Urinary bladder (tissue), 3 donors: ENCODE measurements at regions not wholly inside any gene's neighbourhood (a gene's known extent, or its start where the extent isn't known, plus 50 kb on each side); places are given as distances from the start of the nearest gene placed in this dataset.

Experiments used
- DNase-seq: peaks from one replicate; pipeline ENCODE4 v3.0.0-alpha.2; 2015; ENCODE audit errors: extremely low spot score
- H3K27ac ChIP-seq: one replicate; pipeline ENCODE4 v1.5.1; 2013; ENCODE audit warnings: low read depth, mild to moderate bottlenecking, moderate library complexity
- H3K36me3 ChIP-seq: one replicate; pipeline ENCODE4 v1.6.1; 2013; ENCODE audit warnings: mild to moderate bottlenecking, moderate library complexity; ENCODE audit not compliant: insufficient read depth
- H3K4me1 ChIP-seq: one replicate; pipeline ENCODE4 v1.6.1; 2013; ENCODE audit warnings: mild to moderate bottlenecking, moderate library complexity; ENCODE audit not compliant: insufficient read depth
- H3K4me3 ChIP-seq: one replicate; pipeline ENCODE4 v1.5.1; 2013; ENCODE audit warnings: low read depth, low read length
- WGBS: extraction: QIAGEN DNeasy Blood & Tissue Kit; methylation state at CpG from one replicate; pipeline ENCODE4 v1.1.7; 2013; 5-methylcytosine and 5-hydroxymethylcytosine counted together
- donor health status: healthy with polysubstance abuse.
- donor health status: healthy.

DNA sequence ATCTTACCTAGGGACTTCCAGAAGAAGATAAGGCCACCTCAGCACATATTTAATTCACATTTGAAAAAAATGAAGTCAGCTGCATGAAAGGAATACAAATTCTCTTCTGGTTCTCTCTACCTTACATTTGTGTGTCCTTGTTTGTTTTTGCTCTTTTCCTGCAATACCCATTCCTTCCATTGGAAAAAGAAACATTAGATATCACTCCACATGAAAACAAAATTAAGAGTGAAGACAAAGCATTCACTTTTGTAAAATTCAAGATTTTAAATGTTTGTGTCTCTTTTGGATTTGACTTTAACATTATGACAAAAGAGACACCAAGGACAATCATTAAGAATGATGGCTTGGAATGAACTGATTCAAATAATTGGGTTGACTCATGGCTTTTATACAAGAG, 1351.8 kb downstream of the FSTL5 start:
- no peak for DNase-seq

GRCh38 chr4:160814726-160815125, 1349.1 kb downstream of the FSTL5 start:
- DNase-seq: no peak
- no peaks in the 10 kb centered on the region for H3K36me3 ChIP-seq
- no peak overlapping the region for H3K27ac ChIP-seq
- H3K4me1 ChIP-seq: no peaks in the 10 kb centered on the region
- no peak overlapping the region for H3K4me3 ChIP-seq

More for the DNA sequence above, 1351.8 kb downstream of the FSTL5 start:
- H3K27ac ChIP-seq: no peak overlapping the region
- no peak overlapping the region for H3K4me3 ChIP-seq
- H3K36me3 ChIP-seq: no peaks in the 10 kb centered on the region
- H3K4me1 ChIP-seq: no peaks in the 10 kb centered on the region

DNA sequence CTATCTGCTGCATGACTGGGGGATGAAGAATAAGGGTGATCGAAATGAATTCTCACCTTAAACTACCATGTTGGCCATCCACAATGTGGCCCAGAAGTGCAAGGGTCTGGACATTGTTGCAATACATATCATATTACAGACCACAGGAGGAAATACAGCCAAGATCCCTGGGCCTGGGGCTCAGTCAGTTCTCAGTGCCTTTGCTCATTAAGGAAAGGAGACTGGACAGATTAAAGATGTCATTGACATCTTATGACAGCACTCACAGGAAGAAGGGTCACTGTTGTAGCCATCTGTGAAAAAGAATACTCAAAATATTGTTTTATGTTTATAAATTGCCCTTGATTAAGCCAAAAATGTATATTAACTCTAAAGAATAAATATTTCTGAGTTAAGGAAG, 1345.2 kb downstream of the FSTL5 start:
- no peaks in the 10 kb centered on the region for H3K36me3 ChIP-seq
- H3K27ac ChIP-seq: no peak overlapping the region
- no peaks in the 10 kb centered on the region for H3K4me1 ChIP-seq
- WGBS: 84% methylated on average over 1 of the region's 1 CpG
- DNase-seq: no peak
- H3K4me3 ChIP-seq: no peak overlapping the region

- no peaks in the 10 kb centered on the region for H3K4me1 ChIP-seq
- 63% methylated on average over 3 of the region's 3 CpGs for WGBS
- no peak overlapping the region for H3K4me3 ChIP-seq
- no peaks in the 10 kb centered on the region for H3K36me3 ChIP-seq
- H3K27ac ChIP-seq: no peak overlapping the region
- DNase-seq: no peak
Measured at GRCh38 chr4:160819791-160820190, 1344.0 kb downstream of the FSTL5 start.

GRCh38 chr4:160824481-160824880, 1339.3 kb downstream of the FSTL5 start:
- DNase-seq: no peak
- Histone ChIP-seq H3K27ac (no peak overlapping the region), H3K4me1 (no peaks in the 10 kb centered on the region), H3K36me3 (no peaks in the 10 kb centered on the region), H3K4me3 (no peak overlapping the region)
- WGBS: 70% methylated on average over 2 of the region's 2 CpGs

DNA sequence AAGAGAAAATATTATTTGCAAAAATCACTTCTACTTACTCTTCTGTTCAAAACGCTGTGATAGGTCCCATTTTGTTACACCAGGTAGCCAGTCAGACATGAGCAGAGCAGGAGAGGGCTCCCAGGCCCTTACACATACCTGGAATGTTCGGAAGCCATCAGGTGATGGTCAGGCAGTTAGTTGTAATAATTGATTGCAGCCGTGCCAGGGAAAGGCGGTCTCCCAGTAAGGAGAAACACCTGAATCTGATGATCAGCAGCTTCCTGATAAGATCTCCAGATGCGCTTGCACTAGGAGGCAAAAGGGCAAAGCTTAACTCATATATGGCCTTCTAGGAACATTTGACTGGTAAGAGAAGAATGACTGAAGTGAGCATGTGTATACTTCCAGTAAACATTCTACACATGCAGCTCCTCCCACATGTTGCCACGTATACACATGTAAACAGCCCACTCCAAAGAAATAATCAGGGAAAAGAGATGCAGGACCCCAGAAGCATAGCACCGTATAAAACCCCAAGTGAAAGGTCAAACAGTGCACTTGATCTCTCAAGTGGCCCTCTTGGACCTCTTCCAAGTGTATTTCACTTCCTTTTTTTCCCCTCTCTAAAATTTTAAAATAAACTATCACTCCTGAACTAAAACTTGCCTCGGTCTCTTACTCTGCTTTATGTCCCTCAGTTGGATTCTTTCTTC, 1338.0 kb downstream of the FSTL5 start:
- WGBS: 76% methylated on average over 8 of the region's 8 CpGs
- H3K36me3 ChIP-seq: no peaks in the 10 kb centered on the region
- DNase-seq: no peak
- no peak overlapping the region for H3K4me3 ChIP-seq
- H3K4me1 ChIP-seq: no peaks in the 10 kb centered on the region
- H3K27ac ChIP-seq: no peak overlapping the region

- Histone ChIP-seq H3K27ac (no peak overlapping the region), H3K4me3 (no peak overlapping the region), H3K36me3 (no peaks in the 10 kb centered on the region), H3K4me1 (no peaks in the 10 kb centered on the region)
- no peak for DNase-seq
- WGBS: 90% methylated on average over 10 of the region's 10 CpGs
Measured at GRCh38 chr4:160826339-160826679, 1337.5 kb downstream of the FSTL5 start.

DNA sequence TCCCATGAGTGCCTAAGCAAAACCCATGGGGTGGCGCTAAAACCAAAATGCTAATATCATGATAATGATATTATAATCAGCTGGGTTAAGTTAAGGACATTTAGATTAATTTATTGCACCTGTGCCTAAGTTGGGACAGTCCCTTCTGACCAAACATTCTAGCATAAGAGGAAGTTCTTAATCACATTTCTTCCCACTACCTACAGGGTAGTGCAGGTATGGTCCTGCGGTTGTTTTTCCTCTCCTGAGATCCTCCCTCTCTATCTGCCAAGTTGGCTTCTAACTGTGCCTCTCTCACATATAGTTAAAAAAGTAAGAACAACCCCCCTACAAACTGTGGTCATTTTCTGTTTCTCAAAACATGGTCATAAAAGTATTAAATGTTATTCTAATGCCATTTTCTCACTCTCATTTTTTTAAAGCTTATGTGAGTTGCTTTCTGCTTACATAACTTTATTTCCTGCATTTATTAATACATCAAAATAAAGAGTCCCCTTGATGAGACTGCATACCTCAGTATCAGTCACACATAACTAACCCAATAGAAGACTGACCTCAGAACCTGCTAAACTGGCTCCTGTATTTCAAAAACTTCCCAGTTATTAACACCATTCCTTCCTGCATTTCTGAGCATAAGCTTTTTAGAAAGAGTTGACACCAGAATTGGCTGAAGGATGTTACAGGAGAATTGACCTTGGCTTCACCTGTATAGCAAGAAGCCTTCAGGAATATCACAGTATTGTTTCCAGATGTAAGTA, 1332.5 kb downstream of the FSTL5 start:
- H3K4me1 ChIP-seq: no peaks in the 10 kb centered on the region
- WGBS: 89% methylated on average over 2 of the region's 2 CpGs
- no peak overlapping the region for H3K27ac ChIP-seq
- H3K4me3 ChIP-seq: no peak overlapping the region
- no peak for DNase-seq
- no peaks in the 10 kb centered on the region for H3K36me3 ChIP-seq

DNA sequence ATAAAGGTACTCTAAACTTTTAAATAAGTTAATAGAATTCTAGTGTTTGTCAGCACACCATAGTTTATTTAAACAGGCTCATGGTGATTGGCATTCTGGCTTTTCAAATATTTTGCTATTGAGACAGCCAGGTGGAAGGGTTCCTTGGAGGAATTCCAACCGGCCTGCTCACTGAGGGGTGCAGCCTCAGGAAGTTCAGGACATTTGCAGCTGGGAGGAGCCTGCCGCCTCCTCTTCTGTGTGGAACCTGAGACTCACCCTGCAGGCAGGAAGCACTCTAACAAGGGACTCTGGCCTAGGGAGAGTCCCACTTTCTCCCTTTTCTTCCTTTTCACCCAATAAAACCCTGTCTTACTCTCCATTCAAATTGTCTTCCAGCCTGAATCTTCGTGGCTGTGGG, 1328.0 kb downstream of the FSTL5 start:
- 53% methylated on average over 3 of the region's 3 CpGs for WGBS
- Histone ChIP-seq H3K36me3 (no peaks in the 10 kb centered on the region), H3K4me1 (no peaks in the 10 kb centered on the region), H3K4me3 (no peak overlapping the region), H3K27ac (no peak overlapping the region)
- no peak for DNase-seq

GRCh38 chr4:160836431-160836830, 1327.4 kb downstream of the FSTL5 start:
- Histone ChIP-seq H3K4me1 (no peaks in the 10 kb centered on the region), H3K36me3 (no peaks in the 10 kb centered on the region), H3K27ac (no peak overlapping the region), H3K4me3 (no peak overlapping the region)
- 35% methylated on average over 2 of the region's 2 CpGs for WGBS
- DNase-seq: no peak

GRCh38 chr4:160846121-160846520, 1317.7 kb downstream of the FSTL5 start:
- no peak for DNase-seq
- 94% methylated on average over 2 of the region's 2 CpGs for WGBS
- Histone ChIP-seq H3K4me1 (no peaks in the 10 kb centered on the region), H3K36me3 (no peaks in the 10 kb centered on the region), H3K4me3 (no peak overlapping the region), H3K27ac (no peak overlapping the region)

- Histone ChIP-seq H3K27ac (no peak overlapping the region), H3K4me3 (no peak overlapping the region), H3K36me3 (no peaks in the 10 kb centered on the region), H3K4me1 (no peaks in the 10 kb centered on the region)
- no peak for DNase-seq
- WGBS: 81% methylated on average over 1 of the region's 1 CpG
Measured at GRCh38 chr4:160847228-160847627, 1316.6 kb downstream of the FSTL5 start.

GRCh38 chr4:160848489-160848888, 1315.3 kb downstream of the FSTL5 start:
- Histone ChIP-seq H3K36me3 (no peaks in the 10 kb centered on the region), H3K4me1 (no peaks in the 10 kb centered on the region), H3K4me3 (no peak overlapping the region), H3K27ac (no peak overlapping the region)
- DNase-seq: no peak
- WGBS: 53% methylated on average over 4 of the region's 4 CpGs

DNA sequence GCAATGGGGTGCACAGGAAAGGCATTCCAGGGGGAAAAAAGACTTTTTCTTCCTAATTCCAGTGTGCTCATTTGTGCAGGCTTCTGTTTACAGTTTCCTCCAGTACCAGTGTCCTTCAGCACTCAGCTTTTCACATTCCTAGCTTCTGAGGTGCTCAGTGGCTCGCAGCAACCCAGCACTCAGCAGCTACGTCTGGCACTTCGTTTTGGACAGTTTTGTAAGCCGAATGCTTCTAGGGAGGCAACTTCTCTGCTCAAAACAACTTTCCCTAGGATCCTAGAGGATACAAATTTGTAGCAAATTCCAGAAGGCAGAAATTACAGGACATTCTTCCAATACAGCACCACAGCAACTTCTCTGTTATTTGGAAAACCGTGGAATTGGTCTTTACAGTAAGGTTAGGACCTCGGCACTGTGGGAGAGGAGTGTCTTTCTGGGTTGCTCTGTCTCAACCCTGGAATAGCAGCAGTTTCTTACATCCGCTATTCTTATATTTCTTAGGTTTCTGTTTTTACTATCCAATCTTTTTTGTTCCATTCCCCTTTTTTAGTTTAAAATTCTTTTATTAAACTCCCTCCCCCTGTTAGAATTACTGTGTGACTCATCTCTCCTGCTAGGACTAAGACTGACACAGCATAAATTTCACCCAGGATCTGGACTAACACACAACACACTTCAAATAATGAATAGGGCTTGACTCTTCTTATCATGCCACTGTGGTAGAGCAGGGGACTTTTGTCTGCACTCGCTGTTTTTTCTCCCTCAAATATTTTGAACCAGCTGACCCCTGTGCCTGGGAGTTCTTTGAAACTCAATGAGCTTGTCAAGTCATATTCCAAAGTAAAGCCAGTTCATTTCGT, 1314.7 kb downstream of the FSTL5 start:
- no peaks in the 10 kb centered on the region for H3K4me1 ChIP-seq
- no peak overlapping the region for H3K27ac ChIP-seq
- WGBS: 41% methylated on average over 9 of the region's 9 CpGs
- DNase-seq: no peak
- H3K36me3 ChIP-seq: no peaks in the 10 kb centered on the region
- no peak overlapping the region for H3K4me3 ChIP-seq
